SKM-1 treated with dmso at 0.1 percent for 144 hours (cell line): ENCODE measurements at regions not wholly inside any gene's neighbourhood (a gene's known extent, or its start where the extent isn't known, plus 50 kb on each side); places are given as distances from the start of the nearest gene placed in this dataset.

Experiments used
- DNase-seq: peaks from one replicate; lab custom pipeline; 2025; ENCODE audit not compliant: unreplicated experiment; lab: John Stamatoyannopoulos, UW

DNA sequence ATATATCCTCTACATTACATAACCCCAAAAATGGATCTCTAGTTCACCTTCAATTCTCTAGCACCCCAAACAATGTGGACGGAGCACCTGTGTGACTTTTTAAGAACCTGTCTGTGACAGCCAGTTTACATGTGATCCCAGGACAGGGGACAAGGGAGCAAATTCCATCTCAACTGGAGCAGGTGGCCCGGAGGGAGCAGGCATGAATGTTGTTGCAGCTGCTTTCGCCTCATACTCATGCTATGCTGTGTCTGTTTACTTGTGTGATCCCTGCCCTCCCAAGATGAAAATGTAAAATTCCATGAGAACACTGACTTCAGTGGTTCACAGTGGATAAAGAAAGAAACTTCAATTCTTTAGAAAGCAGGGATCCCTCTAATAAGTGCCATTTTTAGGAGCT lies 600.3 kb downstream of the CDH26 start:
- DNase-seq = no peak

DNA sequence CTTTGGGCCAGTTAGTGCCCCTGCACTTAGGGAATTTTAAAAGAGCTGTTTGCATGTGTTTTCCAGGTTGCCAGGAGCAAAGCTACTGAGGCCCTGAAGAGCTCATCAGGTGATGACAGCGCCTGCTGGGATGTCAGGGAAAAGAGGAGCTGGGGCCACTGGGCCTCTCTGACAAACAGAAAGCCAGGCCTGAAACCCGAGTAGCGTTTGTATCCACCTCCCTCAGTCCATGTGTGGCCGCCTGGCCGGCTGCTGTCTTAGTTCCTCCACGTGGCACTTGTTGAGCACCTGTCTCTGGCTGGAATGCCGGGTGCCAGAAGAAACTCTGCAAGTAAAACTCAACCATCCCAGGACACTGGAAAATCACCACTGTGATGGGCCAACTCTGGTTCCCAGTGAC lies 601.2 kb downstream of the CDH26 start:
- DNase-seq = no peak

DNA sequence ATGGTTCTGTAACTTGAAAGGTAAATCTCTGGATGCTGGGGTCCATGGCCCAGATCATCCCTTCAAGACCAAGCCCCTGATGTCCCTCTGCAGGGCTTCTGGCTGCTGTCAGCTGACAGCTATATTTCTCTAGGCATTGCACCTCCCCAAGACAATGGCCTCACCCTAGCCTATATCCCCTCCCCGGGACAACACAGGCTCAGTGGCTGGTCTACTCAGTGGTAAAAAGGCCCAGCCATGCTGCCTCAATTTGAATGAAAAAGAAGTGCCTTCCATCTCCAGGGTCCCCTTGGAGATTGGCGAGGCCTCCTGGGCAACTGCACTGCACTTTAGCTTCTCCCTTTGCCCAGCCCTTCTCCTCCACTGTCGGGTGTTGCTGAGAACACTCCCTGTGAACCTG lies 602.8 kb downstream of the CDH26 start:
- no peak for DNase-seq

DNA sequence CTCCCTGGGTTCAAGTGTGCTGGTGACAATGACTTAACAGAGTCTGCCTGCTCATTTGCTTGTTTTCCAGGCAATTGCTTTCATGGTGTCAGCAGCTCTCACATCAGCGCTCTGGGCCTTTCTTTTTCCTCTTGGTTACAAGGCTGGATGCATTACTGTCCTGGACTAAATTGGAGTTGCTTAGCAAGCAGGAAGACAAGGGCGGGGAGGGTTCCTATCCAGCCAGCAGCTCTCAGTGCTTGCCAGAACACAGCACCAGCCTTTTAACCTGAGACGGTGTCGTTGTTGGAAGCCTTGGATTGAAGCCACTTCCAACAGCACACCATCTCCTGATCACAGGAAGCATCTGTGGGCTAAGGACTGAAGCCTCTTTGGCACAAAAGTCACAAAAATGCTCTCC lies 606.9 kb downstream of the CDH26 start:
- DNase-seq = no peak

DNA sequence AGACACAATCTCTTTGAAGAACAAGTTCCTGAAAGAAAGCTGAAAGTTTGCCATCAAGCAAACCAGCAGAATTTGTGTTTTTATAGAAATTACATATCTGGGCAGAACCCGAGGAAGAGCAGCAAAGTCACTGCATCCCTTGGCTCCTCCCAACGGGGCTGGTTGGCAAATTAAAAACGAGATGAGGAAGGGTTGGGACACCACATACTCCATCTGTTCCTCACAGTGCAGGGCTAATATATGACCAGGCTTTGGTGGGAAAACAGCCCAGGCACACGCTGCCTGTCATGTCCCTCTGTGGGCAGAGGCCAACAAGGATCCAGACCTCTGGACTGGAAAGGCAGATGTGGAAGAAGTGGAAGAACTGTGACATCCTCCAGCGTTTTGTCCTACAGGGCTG lies 607.3 kb downstream of the CDH26 start:
- no peak for DNase-seq

DNA sequence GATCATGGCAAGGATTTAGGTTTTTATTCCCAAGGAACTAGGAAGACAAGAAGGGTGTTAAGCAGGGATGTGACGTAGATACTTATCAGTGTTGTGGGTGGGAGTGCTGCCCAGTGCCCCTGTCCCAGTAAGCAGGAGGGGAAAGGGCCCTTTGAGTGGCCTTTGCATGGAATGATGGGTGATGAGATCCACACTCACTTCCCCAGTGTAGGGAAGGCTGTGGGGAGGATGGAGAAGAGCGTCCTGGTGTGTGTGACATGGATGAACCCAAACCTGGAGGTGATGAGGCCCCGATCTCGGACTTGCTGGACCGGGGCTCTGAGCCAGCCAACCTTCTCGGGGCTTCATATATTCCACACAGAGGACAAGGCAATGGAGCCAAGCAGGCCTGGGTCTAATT lies 610.9 kb downstream of the CDH26 start:
- DNase-seq = no peak

DNA sequence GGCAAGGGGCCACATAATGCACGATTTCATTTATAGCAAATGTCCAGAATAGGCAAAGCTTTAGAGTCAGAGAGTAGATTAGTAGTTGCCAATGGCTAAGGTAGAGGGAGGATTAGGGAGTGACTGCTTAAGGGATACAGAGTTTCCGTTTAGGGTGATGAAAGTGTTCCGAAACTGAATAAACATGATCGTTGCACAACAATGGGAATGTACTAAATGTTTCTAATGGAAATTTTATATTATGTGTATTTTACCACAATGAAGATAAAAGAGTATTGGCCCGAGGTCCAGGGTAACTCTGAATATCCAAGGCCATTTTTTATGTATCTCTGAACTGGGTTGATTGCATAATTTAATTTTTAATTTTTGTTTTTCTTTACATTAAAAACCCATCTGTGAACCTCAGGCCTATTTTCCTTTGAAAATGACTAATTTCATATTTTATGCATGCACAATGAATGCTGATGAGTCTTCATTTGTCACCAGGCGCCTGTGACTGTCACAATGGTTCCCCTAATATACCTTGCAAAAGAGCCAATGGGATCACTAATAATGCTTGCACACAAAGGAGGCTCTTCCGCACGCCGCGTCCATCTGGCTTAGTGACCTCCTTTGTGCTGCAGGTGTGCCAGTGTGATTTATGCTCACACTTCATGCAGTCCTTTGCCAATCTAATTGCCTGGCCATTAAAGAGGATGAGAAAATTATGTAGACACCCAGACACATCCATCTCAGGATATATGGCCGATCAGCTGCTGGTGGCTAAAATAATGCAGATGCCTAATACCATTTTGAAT lies 612.5 kb downstream of the CDH26 start:
- no peak for DNase-seq

DNA sequence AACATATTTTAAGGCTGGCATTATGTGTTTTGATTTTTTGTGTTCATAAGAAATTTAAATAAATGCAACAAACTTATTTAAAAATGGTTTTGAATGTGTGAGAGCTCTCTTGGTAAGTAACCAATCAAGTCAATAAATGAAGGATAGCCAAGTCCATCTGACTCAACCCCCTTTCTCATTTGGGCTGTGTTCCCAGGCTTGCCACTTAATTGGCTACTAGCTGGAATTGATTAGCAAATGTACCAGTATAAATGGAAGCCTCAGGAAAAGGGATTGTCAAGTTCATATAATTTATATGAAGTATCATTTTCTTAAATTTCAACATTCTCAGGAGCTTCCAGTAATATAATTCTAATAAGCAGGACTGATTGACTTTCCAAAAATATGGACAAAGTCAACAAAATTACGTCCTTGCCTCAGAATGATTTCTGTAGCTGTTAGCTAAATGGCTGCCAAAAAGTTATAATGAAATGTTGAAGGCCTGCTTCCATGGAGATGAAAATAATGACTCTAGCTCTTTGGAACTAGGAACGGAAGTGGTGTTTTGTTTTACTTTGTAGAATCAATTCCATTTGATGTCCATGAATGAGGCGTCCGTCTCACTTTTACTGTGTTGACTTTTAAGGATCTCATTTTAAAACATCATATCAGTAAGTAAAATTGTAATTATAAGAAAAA lies 614.9 kb downstream of the CDH26 start:
- DNase-seq = no peak

DNA sequence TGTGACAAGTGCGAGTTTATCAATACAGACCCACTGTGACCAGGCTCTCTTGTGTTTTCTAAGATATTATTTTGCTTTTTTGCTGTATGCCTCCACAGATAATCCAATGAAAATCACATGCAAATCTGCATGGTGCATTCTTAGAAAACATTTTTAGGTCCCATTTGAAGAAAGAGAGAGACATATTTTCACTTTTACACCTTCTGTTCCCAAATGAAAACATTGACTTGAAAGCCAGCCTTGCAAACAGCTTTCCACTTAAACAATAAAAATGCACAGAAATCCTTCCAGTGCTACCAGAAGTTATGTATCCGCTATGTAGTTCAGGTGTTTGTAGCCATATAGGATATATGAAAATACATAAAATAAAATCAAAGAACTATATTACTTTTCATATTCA lies 618.0 kb downstream of the CDH26 start:
- DNase-seq = no peak

DNA sequence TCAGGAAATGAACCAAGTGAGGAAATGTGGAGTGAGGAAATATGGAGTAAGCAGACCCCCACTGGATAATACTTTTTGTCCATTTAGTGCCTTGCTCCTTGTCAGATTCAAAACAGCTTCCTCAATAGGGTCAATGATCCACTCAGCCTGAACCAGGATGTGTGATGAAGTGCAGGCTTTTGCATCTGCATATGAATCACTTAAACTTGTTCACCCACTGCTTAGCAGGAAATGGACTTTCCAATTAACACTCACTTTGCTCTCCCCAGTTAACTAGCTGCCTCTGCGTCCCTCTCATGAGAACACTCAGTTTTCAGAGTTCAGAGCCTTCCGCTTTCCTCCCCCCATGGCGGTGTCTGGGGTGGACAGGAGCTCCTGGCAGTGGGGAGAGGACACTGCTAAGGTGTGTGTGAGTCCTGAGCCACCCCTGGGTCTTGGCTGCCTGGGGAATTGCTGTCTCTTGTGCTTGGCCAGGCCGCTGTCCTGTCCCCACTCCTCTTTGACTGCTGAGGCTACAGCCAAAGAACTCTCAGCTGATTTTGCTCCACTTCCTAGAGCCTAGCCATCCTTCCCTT lies 621.8 kb downstream of the CDH26 start:
- no peak for DNase-seq

DNA sequence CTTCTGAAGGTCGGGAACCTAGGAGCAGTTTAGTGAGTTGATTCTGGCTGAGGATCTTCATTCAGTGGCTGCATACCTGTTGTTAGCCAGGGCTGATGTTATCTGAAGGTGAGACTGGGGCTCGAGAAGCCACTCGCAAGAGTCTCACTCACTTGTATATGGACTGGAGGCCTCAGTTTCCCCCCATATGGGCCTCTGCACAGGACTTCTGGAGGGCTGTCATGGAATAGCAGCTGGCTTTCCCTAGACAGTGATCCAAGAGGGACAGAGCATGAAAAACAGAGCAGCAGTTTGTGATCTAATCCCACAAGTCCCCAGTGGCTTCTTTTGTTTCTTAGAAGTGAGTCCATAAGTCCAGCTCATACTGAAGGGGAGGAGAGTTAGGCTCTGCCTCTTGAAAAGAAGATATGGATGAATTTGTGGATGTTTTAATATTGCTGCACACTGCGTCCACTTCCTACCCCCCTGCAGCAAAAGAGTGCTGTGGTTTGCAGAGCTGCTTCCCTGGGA lies 623.4 kb downstream of the CDH26 start:
- DNase-seq = no peak

DNA sequence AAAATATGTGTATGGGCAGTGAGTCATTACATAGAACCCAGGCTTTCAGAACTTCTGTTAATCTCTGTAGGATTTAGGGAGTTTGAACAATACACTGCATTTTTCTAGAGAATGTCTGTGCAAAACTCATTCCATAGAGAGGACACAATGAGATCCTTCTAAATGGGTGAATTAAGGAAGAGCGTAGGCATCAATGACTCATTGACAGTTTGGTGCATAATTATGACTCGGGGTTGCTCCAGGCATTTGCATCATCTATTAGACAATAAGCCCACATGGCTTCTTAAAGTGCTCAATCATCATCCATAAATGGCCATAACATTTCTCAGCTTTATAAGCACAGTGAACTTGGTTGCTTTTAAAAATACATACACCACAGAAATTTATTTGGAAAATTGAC lies 625.5 kb downstream of the CDH26 start:
- no peak for DNase-seq

DNA sequence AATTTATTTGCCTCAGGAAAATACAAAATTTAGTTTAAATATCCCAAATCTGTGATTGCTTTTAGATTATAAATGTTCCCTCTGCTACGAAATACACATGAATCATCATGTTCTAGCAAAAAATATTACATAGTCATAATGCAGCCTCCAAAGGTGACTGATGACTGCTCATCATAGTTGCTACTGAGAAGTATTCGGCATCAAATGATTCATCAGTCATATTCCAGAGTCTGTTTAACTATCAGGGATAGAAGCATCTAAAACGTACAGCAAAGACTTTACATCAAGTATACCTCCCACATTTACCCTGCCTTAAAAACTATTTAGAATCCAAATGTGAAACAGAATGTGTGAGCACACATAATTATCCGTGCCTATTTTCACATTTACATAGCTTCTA lies 626.0 kb downstream of the CDH26 start:
- DNase-seq = no peak

DNA sequence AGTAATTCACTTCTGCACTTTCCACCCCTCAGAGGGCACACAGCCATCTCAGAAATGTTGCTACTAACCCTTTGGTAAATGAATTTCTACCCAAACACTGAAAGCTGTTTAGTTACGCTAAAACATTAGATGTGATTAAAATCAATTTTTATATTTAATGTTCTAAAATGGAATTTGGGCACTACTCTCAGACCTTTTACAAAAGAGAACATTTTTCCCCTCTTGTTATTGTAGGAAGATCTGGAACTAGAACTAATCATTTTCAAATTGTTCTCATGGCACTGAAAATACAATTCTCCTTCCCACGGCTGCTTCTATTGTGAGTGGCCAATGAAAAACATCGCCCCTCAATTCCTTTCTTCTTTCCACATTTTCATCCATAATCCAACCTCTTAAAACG lies 627.4 kb downstream of the CDH26 start:
- no peak for DNase-seq

DNA sequence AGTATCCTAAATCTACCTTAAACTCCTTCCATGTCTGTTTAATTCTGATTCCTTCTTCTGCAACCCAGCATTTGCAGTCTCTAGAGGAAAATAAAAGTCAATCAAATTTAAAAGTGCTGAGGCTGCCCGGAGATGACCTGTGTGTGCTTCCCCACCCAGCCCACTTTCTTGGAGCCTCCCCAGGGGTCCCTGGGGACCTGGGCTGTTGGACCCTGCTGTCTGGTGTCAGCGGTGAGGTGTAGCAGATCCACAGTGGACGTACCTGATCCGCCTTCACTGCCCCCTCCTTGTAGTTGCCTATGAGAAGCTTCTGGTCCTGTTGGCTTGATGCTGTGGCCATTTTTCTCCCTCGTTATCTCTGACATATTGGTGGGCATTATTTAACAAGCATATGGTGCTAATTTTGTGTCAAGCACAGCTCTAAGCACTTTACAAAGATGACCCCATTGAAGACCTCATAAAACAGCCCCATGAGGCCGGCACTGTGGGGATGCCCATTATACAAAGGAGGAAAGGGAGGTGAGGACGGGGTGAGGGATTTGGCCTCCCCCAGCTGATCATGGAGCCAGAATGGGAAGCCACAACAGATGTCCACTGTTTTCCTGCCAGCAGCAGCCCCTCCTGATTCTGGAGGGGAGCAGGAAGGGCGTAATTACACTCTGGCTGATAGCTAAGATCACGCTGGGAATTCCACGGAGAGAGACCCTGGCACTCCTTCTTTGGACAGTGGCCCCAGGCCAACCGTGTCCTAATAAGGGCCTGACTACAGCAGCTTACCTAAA lies 628.2 kb downstream of the CDH26 start:
- no peak for DNase-seq

DNA sequence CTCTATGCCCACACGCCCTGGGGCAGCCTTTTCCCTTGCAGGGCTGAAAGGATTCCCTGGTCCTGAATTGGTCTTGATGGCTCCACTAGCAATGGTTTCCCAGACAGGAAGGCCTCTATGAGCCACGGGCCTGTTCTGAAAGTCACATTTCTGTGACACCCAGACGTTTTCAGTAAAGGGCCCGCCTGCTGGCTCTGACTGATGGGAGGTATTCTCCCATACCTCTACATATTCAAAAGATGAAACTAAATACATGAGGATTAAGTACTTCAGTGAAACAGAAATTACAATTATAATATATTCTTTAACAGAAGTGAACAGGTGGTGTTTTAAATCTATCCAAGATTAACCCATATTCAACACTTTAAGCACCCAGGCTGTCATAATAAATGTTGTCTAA lies 629.8 kb downstream of the CDH26 start:
- DNase-seq = no peak

DNA sequence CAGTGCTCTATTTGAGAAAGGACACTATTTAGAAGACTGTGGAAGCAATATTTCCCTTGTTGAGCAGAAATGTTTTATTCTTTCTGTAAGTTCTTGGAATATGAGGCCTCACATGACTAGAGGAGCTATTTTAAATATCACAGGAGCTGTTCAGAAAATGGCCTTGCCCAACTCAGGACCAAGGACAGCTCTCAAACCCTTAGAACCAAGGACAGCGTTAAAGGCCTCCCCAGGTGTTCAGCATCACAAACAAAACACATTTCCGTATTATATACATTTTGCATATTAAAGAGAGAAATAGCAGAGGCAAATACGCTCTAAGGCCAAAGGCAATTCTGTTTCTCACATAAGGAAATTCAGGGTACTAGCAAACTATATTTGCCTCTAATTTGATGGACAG lies 631.4 kb downstream of the CDH26 start:
- no peak for DNase-seq

DNA sequence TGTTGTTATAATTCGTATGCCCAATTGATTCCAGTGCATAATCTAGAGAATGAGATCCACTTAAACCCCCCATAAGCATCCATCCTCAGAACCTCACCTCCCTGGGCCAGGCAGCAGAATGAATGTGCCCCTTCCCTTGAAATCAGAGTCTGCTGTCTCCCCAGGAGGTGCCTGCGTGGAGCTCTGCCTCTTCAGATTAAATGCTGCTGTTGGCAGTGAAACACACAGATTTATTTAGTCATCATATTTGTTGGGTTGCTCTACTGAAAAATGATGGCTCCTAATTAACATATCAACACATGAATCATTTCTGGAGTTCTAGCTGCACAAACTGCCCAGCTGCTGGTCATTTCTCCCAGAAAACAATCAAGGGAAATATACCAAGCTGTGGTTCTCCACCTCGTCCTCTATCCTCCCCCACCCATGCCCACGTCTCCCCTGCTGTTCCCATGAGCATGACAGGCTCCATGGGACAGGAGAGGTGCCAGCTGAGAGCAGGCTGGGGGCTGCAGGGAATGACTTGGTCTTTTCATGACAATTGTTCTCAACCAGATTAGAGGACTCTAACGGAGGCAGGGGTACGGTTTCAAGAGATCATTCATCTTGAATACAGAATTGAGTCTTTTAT lies 633.1 kb downstream of the CDH26 start:
- no peak for DNase-seq

DNA sequence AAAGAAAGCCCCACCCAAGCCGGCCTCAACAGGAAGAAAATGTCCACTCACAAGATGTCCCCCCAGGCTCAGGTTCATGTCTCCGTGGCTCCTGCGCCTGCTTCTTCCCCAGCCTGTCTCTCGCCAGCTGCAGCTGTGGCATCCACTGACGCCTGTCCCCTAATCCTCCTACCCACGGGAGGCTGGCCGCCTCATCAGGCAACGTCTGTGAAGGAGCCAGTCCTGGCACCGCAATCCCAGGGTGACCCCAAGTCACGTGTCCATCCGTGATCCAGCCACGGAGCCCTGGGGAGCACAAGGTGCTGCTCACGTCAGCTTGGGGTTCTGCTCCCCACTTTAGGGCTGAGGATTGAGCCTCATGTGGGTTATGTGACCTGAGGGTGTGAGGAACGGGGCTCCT lies 640.3 kb downstream of the CDH26 start:
- no peak for DNase-seq

DNA sequence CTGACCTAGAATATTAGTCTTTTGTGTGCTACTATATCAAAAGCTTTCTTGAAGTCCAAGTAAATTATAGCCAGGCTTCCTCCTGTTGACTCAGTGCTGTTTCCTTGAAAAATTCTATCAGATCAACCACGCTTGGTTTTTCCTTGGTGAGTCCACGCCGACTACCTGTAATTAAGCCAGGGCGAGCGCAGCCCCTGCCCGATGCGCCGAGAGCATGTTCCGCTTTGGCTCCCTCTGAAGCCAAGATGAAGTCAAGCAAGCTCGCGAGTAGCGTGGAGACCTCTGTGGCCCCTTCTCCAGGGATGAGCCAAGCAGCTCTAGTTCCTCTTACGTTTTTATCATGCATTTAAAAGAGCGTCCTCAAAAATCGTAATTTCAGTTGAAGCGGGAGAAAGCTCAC lies 641.2 kb downstream of the CDH26 start:
- no peak for DNase-seq

DNA sequence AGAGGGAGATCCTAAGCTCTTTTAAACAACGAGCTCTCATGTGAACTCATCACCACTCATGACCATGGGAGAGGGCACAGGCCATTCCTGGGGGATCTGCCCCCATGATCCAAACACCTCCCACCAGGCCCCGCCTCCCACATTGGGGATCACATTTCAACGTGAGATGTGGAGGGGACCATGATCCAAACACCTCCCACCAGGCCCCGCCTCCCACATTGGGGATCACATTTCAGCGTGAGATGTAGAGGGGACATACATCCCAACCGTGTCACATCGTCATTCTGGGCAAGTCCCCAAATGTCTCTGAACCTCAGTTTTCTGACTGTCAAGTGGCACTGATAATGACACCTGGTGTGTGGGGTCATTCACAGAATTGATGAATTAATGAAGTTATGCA lies 641.8 kb downstream of the CDH26 start:
- DNase-seq = no peak
